ENCODE measurements at regions not wholly inside any gene's neighbourhood (a gene's known extent, or its start where the extent isn't known, plus 50 kb on each side); places are given as distances from the start of the nearest gene placed in this dataset.

GRCh38 chr6:119476554-119476953 is 127.0 kb upstream of the MAN1A1 start:
- intact Hi-C loops (cut with micrococcal nuclease): no loop called here
- peaks cover 2% of the 10 kb centered on the region for H3K9me3 Mint-ChIP-seq
- no peak overlapping the region for H3K4me3 Mint-ChIP-seq
- no peaks in the 10 kb centered on the region for H3K36me3 Mint-ChIP-seq (ENCODE audit: low read depth)
- POLR2A ChIA-PET: interaction anchor here (0.7 kb wide), 1 partner anchor 523 kb away, joined by 3 read pairs; no protein-coding TSS in a partner anchor
- H3K27ac Mint-ChIP-seq: no peak overlapping the region
- DNase-seq (no peak), ATAC-seq (no peak)
- CTCF ChIA-PET: no interaction called here
- H3K4me1 Mint-ChIP-seq (ENCODE audit: low read depth): no peaks in the 10 kb centered on the region
- TF ChIP-seq CTCF (IDR thresholded peaks at IDR 0.05): no peak
- H3K27me3 Mint-ChIP-seq: peaks cover 2% of the 10 kb centered on the region

GRCh38 chr6:119476024-119476423 is 126.5 kb upstream of the MAN1A1 start:
- ATAC-seq (no peak), DNase-seq (no peak)
- intact Hi-C loops (cut with micrococcal nuclease): no loop called here
- H3K36me3 Mint-ChIP-seq (ENCODE audit: low read depth): no peaks in the 10 kb centered on the region
- POLR2A ChIA-PET: interaction anchor here (0.7 kb wide), 1 partner anchor 522 kb away, joined by 3 read pairs; no protein-coding TSS in a partner anchor
- H3K27ac Mint-ChIP-seq: no peak overlapping the region
- peaks cover 2% of the 10 kb centered on the region for H3K27me3 Mint-ChIP-seq
- H3K4me1 Mint-ChIP-seq (ENCODE audit: low read depth): no peaks in the 10 kb centered on the region
- CTCF ChIA-PET: no interaction called here
- peaks cover 2% of the 10 kb centered on the region for H3K9me3 Mint-ChIP-seq
- H3K4me3 Mint-ChIP-seq: no peak overlapping the region
- TF ChIP-seq CTCF (IDR thresholded peaks at IDR 0.05): no peak

GRCh38 chr6:119470893-119471542 is 121.5 kb upstream of the MAN1A1 start:
- Mint-ChIP-seq H3K9me3 (peaks cover 2% of the 10 kb centered on the region), H3K4me1 (ENCODE audit: low read depth) (peaks cover 4% of the 10 kb centered on the region), H3K27ac (no peak overlapping the region), H3K36me3 (ENCODE audit: low read depth) (no peaks in the 10 kb centered on the region), H3K27me3 (no peaks in the 10 kb centered on the region), H3K4me3 (no peak overlapping the region)
- ChIA-PET POLR2A (interaction anchor here (0.5 kb wide), 1 partner anchor 16 kb away, joined by 3 read pairs; no protein-coding TSS in a partner anchor), CTCF (no interaction called here)
- TF ChIP-seq CTCF (IDR thresholded peaks at IDR 0.05): no peak
- intact Hi-C loops (cut with micrococcal nuclease): no loop called here
- ATAC-seq (no peak), DNase-seq (no peak)

DNA sequence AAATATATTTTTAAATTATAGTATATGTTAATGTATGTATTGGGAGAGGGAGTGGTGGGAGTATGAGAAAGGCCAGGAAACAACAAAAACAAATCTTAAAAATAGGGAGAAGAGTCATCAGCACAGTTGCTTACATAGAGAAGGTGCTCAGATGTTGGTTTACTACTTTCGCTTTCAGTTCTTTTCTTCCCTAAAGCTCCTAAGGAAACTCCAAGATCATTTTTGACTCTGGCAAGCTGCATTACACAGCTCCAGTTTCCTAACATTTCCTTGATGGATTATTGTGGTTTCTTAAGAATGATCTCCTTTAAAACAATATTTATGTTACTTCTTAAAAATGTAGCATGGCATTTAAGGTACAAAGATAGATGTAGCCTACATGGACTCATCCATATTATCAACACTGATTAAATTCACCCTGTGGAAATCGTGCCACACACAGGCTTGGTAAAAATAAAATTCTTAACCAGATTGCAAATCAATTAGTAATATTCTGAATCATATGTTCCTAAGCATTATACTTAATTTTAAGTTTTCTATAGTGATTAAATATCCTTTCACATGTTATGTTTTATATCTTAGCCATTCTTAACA is 118.0 kb upstream of the MAN1A1 start:
- DNase-seq: no peak
- CTCF ChIA-PET: no interaction called here
- H3K36me3 Mint-ChIP-seq (ENCODE audit: low read depth): no peaks in the 10 kb centered on the region
- H3K4me3 Mint-ChIP-seq: no peak overlapping the region
- no peak overlapping the region for H3K27ac Mint-ChIP-seq
- no peak for ATAC-seq
- POLR2A ChIA-PET: no interaction called here
- peaks cover 20% of the 10 kb centered on the region for H3K4me1 Mint-ChIP-seq (ENCODE audit: low read depth)
- H3K27me3 Mint-ChIP-seq: no peaks in the 10 kb centered on the region
- no peak for TF ChIP-seq CTCF (IDR thresholded peaks at IDR 0.05)
- intact Hi-C loops (cut with micrococcal nuclease): no loop called here
- H3K9me3 Mint-ChIP-seq: no peaks in the 10 kb centered on the region

DNA sequence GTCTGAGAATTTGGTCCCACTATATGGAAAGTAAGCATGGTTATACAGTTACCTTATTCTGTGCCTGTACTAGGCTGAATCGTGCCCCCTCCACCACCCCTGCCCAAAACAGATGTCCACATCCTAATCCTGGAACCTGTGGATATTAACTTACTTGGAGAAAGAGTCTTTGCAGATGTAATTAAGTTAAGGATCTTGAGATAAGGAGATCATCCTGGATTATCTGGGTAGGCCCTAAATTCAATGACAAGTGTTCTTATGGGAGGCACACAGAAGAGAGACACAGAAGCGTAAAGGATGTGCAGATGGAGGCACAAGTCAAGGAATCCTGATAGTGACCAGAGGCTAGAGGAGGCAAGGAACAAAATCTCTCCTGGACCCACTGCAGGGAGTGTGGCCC is 116.7 kb upstream of the MAN1A1 start:
- ChIA-PET CTCF (no interaction called here), POLR2A (no interaction called here)
- Mint-ChIP-seq H3K9me3 (peaks cover 2% of the 10 kb centered on the region), H3K36me3 (ENCODE audit: low read depth) (no peaks in the 10 kb centered on the region), H3K4me1 (ENCODE audit: low read depth) (peaks cover 26% of the 10 kb centered on the region), H3K27ac (no peak overlapping the region), H3K27me3 (no peaks in the 10 kb centered on the region), H3K4me3 (no peak overlapping the region)
- intact Hi-C loops (cut with micrococcal nuclease): no loop called here
- TF ChIP-seq CTCF (IDR thresholded peaks at IDR 0.05): no peak
- DNase-seq (no peak), ATAC-seq (no peak)

All from activated CD8-positive, alpha-beta T cell treated with anti-CD3 and anti-CD28 coated beads for 36 hours (primary cell).